CD4-positive, alpha-beta T cell (primary cell): ENCODE measurements at regions not wholly inside any gene's neighbourhood (a gene's known extent, or its start where the extent isn't known, plus 50 kb on each side); places are given as distances from the start of the nearest gene placed in this dataset.
"Not testable (repeated sequence)": the region's sequence is repeated elsewhere in the genome, so short reads cannot be mapped to it uniquely, and the experiment has no call there.

ENCODE experiments used
- ATAC-seq: fragments of 200-7000 bp; cut with Tn5 transposase; one replicate; pipeline ENCODE4 v1.10.0; 2022; ENCODE audit warnings: mild to moderate bottlenecking; ENCODE audit not compliant: poor library complexity
- CTCF ChIA-PET: fragments of 350-600 bp; sonication (Branson Sonifier 250); formaldehyde crosslinking; loops from one replicate; lab custom pipeline; 2021; ENCODE audit warnings: antibody characterized with exemption, inconsistent platforms; lab: Charles Lee
- POLR2A ChIA-PET: fragments of 350-600 bp; sonication (Branson Sonifier 250); formaldehyde crosslinking; loops from one replicate; lab custom pipeline; 2021; ENCODE audit warnings: antibody characterized with exemption, inconsistent platforms; lab: Charles Lee
- DNase-seq, 14 experiments: peaks; one replicate each; pipeline ENCODE4 v3.0.0-alpha.2; 2013 to 2020; ENCODE audit warnings: mixed read lengths in 2 of 14
- H3K27ac ChIP-seq, 2 donors: one replicate each; pipeline versions ENCODE4 v1.5.1 to v1.7.0; 2013; ENCODE audit warnings: low read length in 2 of 2, low read depth in 1 of 2, mild to moderate bottlenecking in 1 of 2
- H3K27me3 ChIP-seq, 2 experiments: 1 replicate in 1 of 2; 2 replicates in 1 of 2; pipeline versions ENCODE4 v1.6.1 to v1.7.0; 2013; ENCODE audit warnings: low read length in 2 of 2, control low read depth in 1 of 2, mild to moderate bottlenecking in 1 of 2, moderate library complexity in 1 of 2; ENCODE audit not compliant: insufficient read depth in 2 of 2, control insufficient read depth in 1 of 2
- H3K36me3 ChIP-seq: one replicate; pipeline ENCODE4 v1.6.1; 2013; ENCODE audit warnings: low read length, control low read depth; ENCODE audit not compliant: insufficient read depth
- H3K4me1 ChIP-seq: one replicate; pipeline ENCODE4 v1.6.1; 2013; ENCODE audit warnings: low read length, control low read depth; ENCODE audit not compliant: insufficient read depth
- H3K4me3 ChIP-seq: one replicate; pipeline ENCODE4 v1.5.1; 2013; ENCODE audit warnings: mild to moderate bottlenecking, low read length, moderate library complexity
- H3K9me3 ChIP-seq, 2 experiments: 1 replicate in 1 of 2; 2 replicates in 1 of 2; pipeline versions ENCODE4 v1.6.1 to v1.7.0; 2013; ENCODE audit warnings: low read length in 2 of 2, mild to moderate bottlenecking in 2 of 2, control low read depth in 1 of 2, moderate library complexity in 1 of 2; ENCODE audit not compliant: control insufficient read depth in 1 of 2, insufficient read depth in 1 of 2
- H3K27ac Mint-ChIP-seq: one replicate; pipeline ENCODE4 v1.8.0; 2020; ENCODE audit warnings: mixed read lengths
- H3K27me3 Mint-ChIP-seq: one replicate; pipeline ENCODE4 v1.8.0; 2021; ENCODE audit warnings: mixed read lengths
- H3K36me3 Mint-ChIP-seq: one replicate; pipeline ENCODE4 v1.8.0; 2021; ENCODE audit warnings: low read depth, mixed read lengths
- H3K4me1 Mint-ChIP-seq: one replicate; pipeline ENCODE4 v1.8.0; 2021; ENCODE audit warnings: low read depth, mixed read lengths
- H3K4me3 Mint-ChIP-seq: one replicate; pipeline ENCODE4 v1.8.0; 2020; ENCODE audit warnings: mild to moderate bottlenecking, mixed read lengths
- H3K9me3 Mint-ChIP-seq: one replicate; pipeline ENCODE4 v1.8.0; 2020; ENCODE audit warnings: mixed read lengths
- intact Hi-C, 2 experiments: fragments of 100-400 bp; cut with DNase I in 1 of 2; cut with micrococcal nuclease in 1 of 2; formaldehyde crosslinking; loops; one replicate each; pipeline versions ENCODE4 v1.15.1 to v1.9.0; 2023 to 2025; cut with DNase I, micrococcal nuclease
- TF ChIP-seq, protein P1 (sequence below): fragments of 200-600 bp; IDR thresholded peaks from one replicate; pipeline ENCODE4 v1.8.0; 2022; ENCODE audit warnings: antibody characterized with exemption, mild to moderate bottlenecking

DNA sequence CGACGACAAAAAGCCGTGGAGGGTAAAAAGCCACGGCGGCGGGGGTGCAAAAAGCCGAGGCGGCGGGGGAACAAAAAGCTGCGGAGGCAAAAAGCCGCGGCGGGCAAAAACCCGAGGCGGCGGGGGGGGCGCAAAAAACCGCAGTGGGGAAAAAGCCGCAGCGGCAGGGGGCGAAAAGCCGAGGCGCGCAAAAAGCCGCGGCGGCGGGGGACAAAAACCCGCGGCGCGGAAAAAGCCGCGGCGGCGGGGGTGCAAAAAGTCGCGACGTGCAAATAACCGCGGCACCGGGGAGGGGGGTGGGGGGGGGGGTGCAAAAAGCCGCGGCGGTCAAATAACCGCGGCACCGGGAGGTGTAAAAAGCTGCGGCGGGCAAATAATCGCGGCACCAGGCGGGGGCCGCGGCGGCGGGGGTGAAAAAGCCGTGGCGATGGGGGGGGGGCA lies 511.5 kb downstream of the FOXD4L5 start:
- POLR2A ChIA-PET = no interaction called here

GRCh38 chr9:64772751-64773331 lies 512.2 kb downstream of the FOXD4L5 start:
- H3K9me3 Mint-ChIP-seq, H3K27me3 Mint-ChIP-seq, H3K4me3 Mint-ChIP-seq, H3K27ac ChIP-seq, H3K36me3 Mint-ChIP-seq, intact Hi-C loops, POLR2A ChIA-PET, H3K4me1 Mint-ChIP-seq, H3K4me3 ChIP-seq, H3K9me3 ChIP-seq, H3K27ac Mint-ChIP-seq, ATAC-seq, H3K4me1 ChIP-seq, CTCF ChIA-PET, H3K27me3 ChIP-seq, H3K36me3 ChIP-seq: not testable (repeated sequence)
- peak in 2 of 14 experiments; percentile 1 for DNase-seq

More for the DNA sequence above, 511.5 kb downstream of the FOXD4L5 start:
- peak in 7 of 14 experiments; percentile 0 to 31 (median 2) for DNase-seq
- CTCF ChIA-PET = no interaction called here
- Mint-ChIP-seq H3K4me1 (no peaks in the 10 kb centered on the region), H3K9me3 (no peaks in the 10 kb centered on the region), H3K27ac (no peak overlapping the region), H3K4me3 (no peak overlapping the region), H3K36me3 (no peaks in the 10 kb centered on the region), H3K27me3 (peaks cover 5% of the 10 kb centered on the region)
- H3K4me3 ChIP-seq = peak overlapping the region; percentile 14
- TF ChIP-seq, protein P1, sequence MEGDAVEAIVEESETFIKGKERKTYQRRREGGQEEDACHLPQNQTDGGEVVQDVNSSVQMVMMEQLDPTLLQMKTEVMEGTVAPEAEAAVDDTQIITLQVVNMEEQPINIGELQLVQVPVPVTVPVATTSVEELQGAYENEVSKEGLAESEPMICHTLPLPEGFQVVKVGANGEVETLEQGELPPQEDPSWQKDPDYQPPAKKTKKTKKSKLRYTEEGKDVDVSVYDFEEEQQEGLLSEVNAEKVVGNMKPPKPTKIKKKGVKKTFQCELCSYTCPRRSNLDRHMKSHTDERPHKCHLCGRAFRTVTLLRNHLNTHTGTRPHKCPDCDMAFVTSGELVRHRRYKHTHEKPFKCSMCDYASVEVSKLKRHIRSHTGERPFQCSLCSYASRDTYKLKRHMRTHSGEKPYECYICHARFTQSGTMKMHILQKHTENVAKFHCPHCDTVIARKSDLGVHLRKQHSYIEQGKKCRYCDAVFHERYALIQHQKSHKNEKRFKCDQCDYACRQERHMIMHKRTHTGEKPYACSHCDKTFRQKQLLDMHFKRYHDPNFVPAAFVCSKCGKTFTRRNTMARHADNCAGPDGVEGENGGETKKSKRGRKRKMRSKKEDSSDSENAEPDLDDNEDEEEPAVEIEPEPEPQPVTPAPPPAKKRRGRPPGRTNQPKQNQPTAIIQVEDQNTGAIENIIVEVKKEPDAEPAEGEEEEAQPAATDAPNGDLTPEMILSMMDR = no peak
- H3K36me3 ChIP-seq = no peaks in the 10 kb centered on the region
- intact Hi-C loops = no loop called here
- no peaks in the 10 kb centered on the region for H3K9me3 ChIP-seq
- no peak overlapping the region for H3K27ac ChIP-seq
- ATAC-seq = no peak
- no peaks in the 10 kb centered on the region for H3K4me1 ChIP-seq
- no peaks in the 10 kb centered on the region for H3K27me3 ChIP-seq

GRCh38 chr9:64772123-64772736 lies 512.8 kb downstream of the FOXD4L5 start:
- H3K4me3 Mint-ChIP-seq, intact Hi-C loops, H3K36me3 ChIP-seq, H3K4me1 ChIP-seq, POLR2A ChIA-PET, H3K9me3 Mint-ChIP-seq, H3K27me3 Mint-ChIP-seq, H3K4me1 Mint-ChIP-seq, H3K9me3 ChIP-seq, CTCF ChIA-PET, ATAC-seq, H3K27ac ChIP-seq, H3K4me3 ChIP-seq, H3K27ac Mint-ChIP-seq, H3K36me3 Mint-ChIP-seq, H3K27me3 ChIP-seq: not testable (repeated sequence)
- DNase-seq = peak in 2 of 14 experiments; percentile 2 to 43
